ENCODE measurements at regions not wholly inside any gene's neighbourhood (a gene's known extent, or its start where the extent isn't known, plus 50 kb on each side); places are given as distances from the start of the nearest gene placed in this dataset.

DNA sequence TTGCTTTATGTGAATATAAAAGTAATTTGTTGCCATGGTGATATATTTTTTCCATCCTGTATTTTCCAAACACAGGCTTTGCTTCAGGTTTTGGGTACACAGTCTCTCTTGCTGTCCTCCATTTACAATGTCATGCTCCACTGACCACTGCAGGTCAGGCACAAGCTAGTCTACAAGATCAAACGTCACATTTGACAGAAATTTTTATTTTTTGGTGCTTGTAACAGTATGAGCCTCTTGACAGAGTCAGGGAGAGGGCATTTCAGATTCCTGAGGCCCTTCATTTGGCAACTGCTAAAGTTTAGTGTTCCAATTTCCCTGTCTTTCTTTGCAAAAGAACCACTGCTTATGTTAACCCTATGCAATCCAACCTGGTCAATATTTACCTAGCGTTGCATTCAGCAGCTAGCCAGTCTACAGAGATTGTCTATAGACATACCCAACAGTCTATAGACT lies 175.0 kb downstream of the RFC3 start:
- no peak for TF ChIP-seq POLR2A (IDR thresholded peaks at IDR 0.05)
- TF ChIP-seq, protein P1, sequence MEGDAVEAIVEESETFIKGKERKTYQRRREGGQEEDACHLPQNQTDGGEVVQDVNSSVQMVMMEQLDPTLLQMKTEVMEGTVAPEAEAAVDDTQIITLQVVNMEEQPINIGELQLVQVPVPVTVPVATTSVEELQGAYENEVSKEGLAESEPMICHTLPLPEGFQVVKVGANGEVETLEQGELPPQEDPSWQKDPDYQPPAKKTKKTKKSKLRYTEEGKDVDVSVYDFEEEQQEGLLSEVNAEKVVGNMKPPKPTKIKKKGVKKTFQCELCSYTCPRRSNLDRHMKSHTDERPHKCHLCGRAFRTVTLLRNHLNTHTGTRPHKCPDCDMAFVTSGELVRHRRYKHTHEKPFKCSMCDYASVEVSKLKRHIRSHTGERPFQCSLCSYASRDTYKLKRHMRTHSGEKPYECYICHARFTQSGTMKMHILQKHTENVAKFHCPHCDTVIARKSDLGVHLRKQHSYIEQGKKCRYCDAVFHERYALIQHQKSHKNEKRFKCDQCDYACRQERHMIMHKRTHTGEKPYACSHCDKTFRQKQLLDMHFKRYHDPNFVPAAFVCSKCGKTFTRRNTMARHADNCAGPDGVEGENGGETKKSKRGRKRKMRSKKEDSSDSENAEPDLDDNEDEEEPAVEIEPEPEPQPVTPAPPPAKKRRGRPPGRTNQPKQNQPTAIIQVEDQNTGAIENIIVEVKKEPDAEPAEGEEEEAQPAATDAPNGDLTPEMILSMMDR (IDR thresholded peaks at IDR 0.05) = no peak

Measured in esophagus squamous epithelium (tissue), 4 donors.